GM20000 (cell line): ENCODE measurements at regions not wholly inside any gene's neighbourhood (a gene's known extent, or its start where the extent isn't known, plus 50 kb on each side); places are given as distances from the start of the nearest gene placed in this dataset.
"Not testable (repeated sequence)": the region's sequence is repeated elsewhere in the genome, so short reads cannot be mapped to it uniquely, and the experiment has no call there.

ENCODE experiments used
- DNase-seq: peaks from one replicate; pipeline ENCODE4 v3.0.0; 2012; ENCODE audit warnings: low spot score
- TF ChIP-seq, protein P1 (sequence below): IDR thresholded peaks from 2 replicates; pipeline ENCODE4 v1.5.1; 2012; ENCODE audit warnings: mild to moderate bottlenecking, control low read depth; ENCODE audit errors: extremely low read depth, missing control alignments

DNA sequence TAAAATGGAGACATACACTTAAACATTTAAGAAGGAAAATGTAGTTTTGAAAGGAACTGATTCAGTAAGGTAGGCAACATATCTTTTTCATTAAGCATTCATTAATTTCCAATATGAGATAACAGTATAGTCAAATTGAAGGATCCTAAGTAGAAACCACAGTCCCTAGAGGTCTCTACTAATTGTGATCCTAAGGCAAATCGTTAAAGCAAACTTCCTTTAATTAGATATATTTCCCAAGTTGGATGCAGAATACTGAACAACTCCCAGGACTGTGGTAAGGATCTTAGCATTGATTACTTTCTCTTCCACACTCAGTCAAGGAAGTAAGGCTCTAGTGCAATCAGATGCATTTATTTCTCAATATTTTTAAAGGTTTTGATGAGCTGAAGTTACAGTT lies 604.1 kb upstream of the GJE1 start:
- TF ChIP-seq, protein P1, sequence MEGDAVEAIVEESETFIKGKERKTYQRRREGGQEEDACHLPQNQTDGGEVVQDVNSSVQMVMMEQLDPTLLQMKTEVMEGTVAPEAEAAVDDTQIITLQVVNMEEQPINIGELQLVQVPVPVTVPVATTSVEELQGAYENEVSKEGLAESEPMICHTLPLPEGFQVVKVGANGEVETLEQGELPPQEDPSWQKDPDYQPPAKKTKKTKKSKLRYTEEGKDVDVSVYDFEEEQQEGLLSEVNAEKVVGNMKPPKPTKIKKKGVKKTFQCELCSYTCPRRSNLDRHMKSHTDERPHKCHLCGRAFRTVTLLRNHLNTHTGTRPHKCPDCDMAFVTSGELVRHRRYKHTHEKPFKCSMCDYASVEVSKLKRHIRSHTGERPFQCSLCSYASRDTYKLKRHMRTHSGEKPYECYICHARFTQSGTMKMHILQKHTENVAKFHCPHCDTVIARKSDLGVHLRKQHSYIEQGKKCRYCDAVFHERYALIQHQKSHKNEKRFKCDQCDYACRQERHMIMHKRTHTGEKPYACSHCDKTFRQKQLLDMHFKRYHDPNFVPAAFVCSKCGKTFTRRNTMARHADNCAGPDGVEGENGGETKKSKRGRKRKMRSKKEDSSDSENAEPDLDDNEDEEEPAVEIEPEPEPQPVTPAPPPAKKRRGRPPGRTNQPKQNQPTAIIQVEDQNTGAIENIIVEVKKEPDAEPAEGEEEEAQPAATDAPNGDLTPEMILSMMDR, result no peak
- DNase-seq, result no peak

DNA sequence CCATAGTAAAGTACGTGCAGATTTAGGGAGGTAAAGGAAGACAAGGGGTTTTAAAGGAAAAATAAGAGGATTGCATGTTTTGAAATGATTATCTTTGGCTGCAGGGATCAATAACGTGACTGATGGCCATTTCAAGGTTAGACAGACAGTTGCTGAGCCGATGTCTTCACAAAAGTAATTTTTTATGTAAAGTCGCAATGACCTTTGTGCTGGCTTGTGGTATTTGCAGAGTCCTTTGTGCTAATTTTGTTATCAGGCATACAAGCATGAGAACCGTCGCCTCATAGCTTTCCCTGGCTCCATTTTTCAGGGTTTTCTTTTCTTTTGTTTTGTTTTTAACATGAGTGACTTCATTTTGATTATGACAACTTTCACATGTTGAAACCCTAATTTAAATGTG lies 605.7 kb upstream of the GJE1 start:
- DNase-seq, result no peak
- TF ChIP-seq, protein P1, result no peak

DNA sequence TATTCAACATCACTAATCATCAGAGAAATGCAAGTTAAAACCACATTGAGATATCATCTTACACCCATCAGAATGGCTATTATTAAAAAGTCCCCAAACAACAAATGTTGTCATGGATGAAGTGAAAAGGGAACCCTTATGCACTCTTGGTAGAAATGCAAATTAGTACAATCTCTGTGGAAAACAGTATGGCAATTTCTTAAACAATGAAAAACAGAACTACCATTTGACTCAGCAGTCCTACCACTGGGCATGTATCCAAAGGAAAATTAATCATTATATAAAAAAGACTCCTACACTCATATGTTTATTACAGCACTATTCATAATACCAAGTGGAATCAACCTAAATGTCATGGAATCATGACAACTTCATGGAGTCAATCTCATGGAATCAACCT lies 611.3 kb upstream of the GJE1 start:
- TF ChIP-seq, protein P1, result no peak
- DNase-seq, result no peak

DNA sequence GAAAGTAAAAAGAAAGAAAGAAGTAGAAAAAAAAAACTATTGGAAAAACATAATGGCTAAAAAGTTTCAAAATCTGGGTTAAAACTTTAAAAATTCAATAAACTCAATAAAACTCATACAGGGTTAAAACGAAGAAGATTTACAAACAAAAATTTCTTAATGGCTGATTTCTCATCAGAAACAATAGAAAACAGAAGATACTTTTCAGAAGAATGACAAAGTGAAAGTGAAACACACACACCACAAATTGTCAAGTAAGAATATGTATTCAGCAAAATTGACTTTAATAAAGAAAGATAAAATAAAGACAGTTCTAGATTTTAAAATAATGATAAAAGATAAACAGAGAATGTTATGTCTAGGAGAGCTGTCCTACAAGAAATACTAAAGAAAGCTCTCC lies 618.9 kb upstream of the GJE1 start:
- TF ChIP-seq, protein P1, result no peak
- no peak for DNase-seq

DNA sequence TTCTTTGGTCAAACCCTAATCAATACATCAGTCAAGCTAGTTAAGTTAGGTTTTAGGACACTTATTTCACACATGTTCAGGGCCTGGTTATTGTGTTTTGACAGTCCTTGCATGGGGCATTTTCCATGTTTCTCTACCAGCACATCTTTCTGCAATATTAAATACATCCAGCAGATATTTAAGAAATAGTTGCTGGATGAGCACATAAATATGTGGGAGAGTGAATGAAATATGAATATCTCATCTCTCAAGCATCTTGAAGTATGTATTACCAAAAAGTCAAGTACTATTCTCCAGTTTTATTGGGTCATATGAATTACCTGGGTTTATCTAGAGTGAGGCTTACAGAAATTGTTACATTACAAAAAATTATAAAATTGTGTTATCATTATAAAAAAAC lies 621.9 kb upstream of the GJE1 start:
- TF ChIP-seq, protein P1, result no peak
- no peak for DNase-seq

DNA sequence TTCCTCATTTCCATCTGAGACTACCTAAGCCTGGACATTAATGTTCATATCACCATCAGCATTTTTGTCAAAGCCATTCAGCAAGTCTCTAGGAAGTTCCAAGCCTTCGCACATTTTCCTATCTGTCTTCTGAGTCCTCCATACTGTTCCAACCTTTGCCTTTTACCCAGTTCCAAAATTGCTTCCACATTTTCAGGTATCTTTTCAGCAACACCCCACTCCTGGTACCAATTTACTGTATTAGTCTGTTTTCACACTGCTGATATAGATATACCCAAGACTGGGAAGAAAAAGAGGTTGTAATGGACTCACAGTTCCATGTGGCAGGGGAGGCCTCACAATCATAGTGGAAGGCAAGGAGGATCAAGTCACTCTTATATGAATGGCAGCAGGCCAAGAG lies 626.7 kb upstream of the GJE1 start:
- DNase-seq, result not testable (repeated sequence)

DNA sequence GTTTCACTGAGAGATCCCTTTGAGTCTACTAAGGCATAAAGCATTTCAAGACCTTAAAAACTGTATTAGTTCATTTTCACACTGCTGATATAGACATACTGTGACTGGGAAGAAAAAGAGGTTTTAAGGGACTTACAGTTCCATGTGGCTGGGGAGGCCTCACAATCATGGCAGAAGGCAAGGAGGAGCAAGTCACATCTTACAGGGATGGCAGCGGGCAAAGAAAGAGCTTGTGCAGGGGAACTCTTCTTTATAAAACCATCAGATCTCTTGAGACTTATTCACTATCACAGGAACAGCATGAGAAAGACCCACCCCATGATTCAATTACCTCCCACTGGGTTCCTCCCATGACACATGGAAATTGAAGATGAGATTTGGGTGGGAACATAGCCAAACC lies 628.4 kb upstream of the GJE1 start:
- not testable (repeated sequence) for DNase-seq

DNA sequence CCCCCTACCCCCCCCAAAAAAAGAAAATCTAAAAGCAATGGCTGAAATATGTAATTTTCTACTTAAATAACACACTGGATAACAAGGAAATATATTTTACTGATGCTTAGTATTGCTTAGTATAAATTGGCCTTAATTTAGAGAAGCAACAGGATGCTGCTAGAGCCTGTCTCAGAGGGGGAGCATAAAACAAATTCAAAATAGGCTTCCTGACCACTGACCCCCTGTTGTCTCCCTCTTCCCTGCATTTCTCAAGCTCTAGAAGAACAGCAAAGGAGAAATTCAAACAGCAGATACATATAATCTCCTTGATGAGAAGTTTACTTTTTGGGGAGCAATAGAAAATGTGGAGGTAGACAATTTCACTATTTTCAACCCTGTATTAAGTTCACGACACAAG lies 631.1 kb upstream of the GJE1 start:
- no peak for DNase-seq
- TF ChIP-seq, protein P1, result no peak

DNA sequence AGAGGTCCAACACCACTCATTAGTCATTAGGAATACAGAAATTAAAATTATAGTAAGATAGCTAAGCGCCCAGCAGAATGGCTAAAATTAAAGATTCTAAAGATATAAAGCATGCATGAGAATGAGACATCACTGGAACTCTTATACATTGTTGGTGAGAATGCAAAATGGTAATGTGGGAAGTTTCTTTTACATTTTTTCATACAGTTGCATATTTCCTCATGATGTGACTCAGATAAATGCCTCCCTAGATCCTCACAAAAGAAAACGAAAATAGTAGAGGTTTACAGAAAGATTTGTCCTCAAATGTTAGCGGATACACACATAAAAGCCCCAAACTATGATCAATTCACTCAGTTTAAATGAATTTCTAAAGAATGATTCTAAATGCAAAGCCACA lies 633.7 kb upstream of the GJE1 start:
- TF ChIP-seq, protein P1, result no peak
- no peak for DNase-seq
